Karpas-422 (cell line): ENCODE measurements at regions not wholly inside any gene's neighbourhood (a gene's known extent, or its start where the extent isn't known, plus 50 kb on each side); places are given as distances from the start of the nearest gene placed in this dataset.

Source experiments
- DNase-seq: peaks from one replicate; pipeline ENCODE4 v3.0.0-alpha.2; 2015
- H2AFZ ChIP-seq: fragments of 200-600 bp; sonication (generic); 2 replicates; pipeline ENCODE4 v1.6.1; 2014; ENCODE audit warnings: antibody characterized with exemption, low read length, mixed read lengths
- H3K27ac ChIP-seq: fragments of 200-600 bp; sonication (generic); 2 replicates; pipeline ENCODE4 v1.5.1; 2014; ENCODE audit warnings: mild to moderate bottlenecking, low read length, moderate library complexity
- H3K27me3 ChIP-seq: fragments of 200-600 bp; sonication (generic); 2 replicates; pipeline ENCODE4 v1.6.1; 2014; ENCODE audit warnings: low read length, mixed read lengths
- H3K36me3 ChIP-seq: fragments of 200-600 bp; sonication (generic); 2 replicates; pipeline ENCODE4 v1.6.1; 2014; ENCODE audit warnings: low read length, mixed read lengths; ENCODE audit not compliant: insufficient read depth
- H3K4me1 ChIP-seq: fragments of 200-600 bp; sonication (generic); 2 replicates; pipeline ENCODE4 v1.6.1; 2014; ENCODE audit warnings: mild to moderate bottlenecking, low read length, mixed read lengths
- H3K4me2 ChIP-seq: fragments of 200-600 bp; sonication (generic); 2 replicates; pipeline ENCODE4 v1.6.1; 2014; ENCODE audit warnings: low read length, low read depth, mild to moderate bottlenecking; ENCODE audit not compliant: poor library complexity, severe bottlenecking
- H3K4me3 ChIP-seq: fragments of 200-600 bp; sonication (generic); 2 replicates; pipeline ENCODE4 v1.5.1; 2014; ENCODE audit warnings: mild to moderate bottlenecking, antibody characterized with exemption, low read length, mixed read lengths
- H3K79me2 ChIP-seq: fragments of 200-600 bp; sonication (generic); 2 replicates; pipeline ENCODE4 v1.6.1; 2014; ENCODE audit warnings: mild to moderate bottlenecking, low read length, mixed read lengths
- H3K9ac ChIP-seq: fragments of 200-600 bp; sonication (generic); 2 replicates; pipeline ENCODE4 v1.6.0; 2014; ENCODE audit warnings: low read length
- H3K9me2 ChIP-seq: fragments of 200-600 bp; sonication (generic), shearing (Covaris generic); replicated peaks from 2 replicates; pipeline ENCODE4 v1.6.0; 2014; ENCODE audit warnings: mild to moderate bottlenecking, low read length, moderate library complexity; ENCODE audit not compliant: insufficient read depth
- H3K9me3 ChIP-seq: fragments of 300-700, 200-600 bp; sonication (generic); 2 replicates; pipeline ENCODE4 v1.6.1; 2014; ENCODE audit warnings: low read length, mixed read lengths
- H4K20me1 ChIP-seq: fragments of 200-600 bp; sonication (generic); 2 replicates; pipeline ENCODE4 v1.6.1; 2014; ENCODE audit warnings: mild to moderate bottlenecking, antibody characterized with exemption, low read length, low read depth; ENCODE audit not compliant: insufficient read depth

GRCh38 chr3:188084752-188085583, 69.0 kb upstream of the LPP start:
- peak overlapping the region; percentile 84 for H3K27ac ChIP-seq
- no peaks in the 10 kb centered on the region for H3K79me2 ChIP-seq
- H3K9me3 ChIP-seq = peaks cover 5% of the 10 kb centered on the region
- peak overlapping the region; percentile 38 for H3K9ac ChIP-seq
- H3K27me3 ChIP-seq = no peaks in the 10 kb centered on the region
- no peaks in the 10 kb centered on the region for H3K9me2 ChIP-seq
- peaks cover 68% of the 10 kb centered on the region for H3K4me1 ChIP-seq
- no peaks in the 10 kb centered on the region for H4K20me1 ChIP-seq
- H3K4me3 ChIP-seq = peak overlapping the region; percentile 10; the same call in 1 of the 2 replicates
- peak; percentile 71 for DNase-seq
- H2AFZ ChIP-seq = peak overlapping the region; percentile 54
- peak overlapping the region; percentile 49 for H3K4me2 ChIP-seq
- H3K36me3 ChIP-seq = no peaks in the 10 kb centered on the region

- H4K20me1 ChIP-seq = no peaks in the 10 kb centered on the region
- peaks cover 69% of the 10 kb centered on the region for H3K4me1 ChIP-seq
- H3K4me3 ChIP-seq = peak overlapping the region; percentile 10; the same call in 1 of the 2 replicates
- H3K36me3 ChIP-seq = no peaks in the 10 kb centered on the region
- H3K27ac ChIP-seq = peak overlapping the region; percentile 84
- H3K9me2 ChIP-seq = no peaks in the 10 kb centered on the region
- peak overlapping the region; percentile 38 for H3K9ac ChIP-seq
- H2AFZ ChIP-seq = peak overlapping the region; percentile 54
- H3K9me3 ChIP-seq = no peaks in the 10 kb centered on the region
- no peaks in the 10 kb centered on the region for H3K27me3 ChIP-seq
- H3K79me2 ChIP-seq = no peaks in the 10 kb centered on the region
- peak overlapping the region; percentile 49 for H3K4me2 ChIP-seq
- DNase-seq = peak; percentile 81
Observed at GRCh38 chr3:188085584-188086560, 68.1 kb upstream of the LPP start.

GRCh38 chr3:188088948-188089685, 64.8 kb upstream of the LPP start:
- Histone ChIP-seq H3K9ac (peak overlapping the region; percentile 17; the same call in 1 of the 2 replicates), H3K4me2 (peak overlapping the region; percentile 3), H2AFZ (0 out of 2 replicates have a peak overlapping the region, but pooled peaks have one; percentile 22), H3K4me1 (peaks cover 76% of the 10 kb centered on the region), H3K36me3 (no peaks in the 10 kb centered on the region), H3K79me2 (no peaks in the 10 kb centered on the region), H3K9me3 (no peaks in the 10 kb centered on the region), H3K27ac (peak overlapping the region; percentile 84; the same call in 1 of the 2 replicates), H3K4me3 (no peak overlapping the region), H4K20me1 (no peaks in the 10 kb centered on the region), H3K27me3 (no peaks in the 10 kb centered on the region), H3K9me2 (no peaks in the 10 kb centered on the region)
- no peak for DNase-seq

GRCh38 chr3:188090620-188091309, 63.2 kb upstream of the LPP start:
- H3K9me2 ChIP-seq = no peaks in the 10 kb centered on the region
- H3K9ac ChIP-seq = no peak overlapping the region
- H3K27me3 ChIP-seq = no peaks in the 10 kb centered on the region
- H3K4me1 ChIP-seq = peaks cover 60% of the 10 kb centered on the region
- no peaks in the 10 kb centered on the region for H3K79me2 ChIP-seq
- H3K9me3 ChIP-seq = no peaks in the 10 kb centered on the region
- DNase-seq = no peak
- no peak overlapping the region for H2AFZ ChIP-seq
- H3K36me3 ChIP-seq = no peaks in the 10 kb centered on the region
- no peaks in the 10 kb centered on the region for H4K20me1 ChIP-seq
- H3K4me2 ChIP-seq = no peak overlapping the region
- no peak overlapping the region for H3K27ac ChIP-seq
- no peak overlapping the region for H3K4me3 ChIP-seq

GRCh38 chr3:188091746-188092145, 62.2 kb upstream of the LPP start:
- no peaks in the 10 kb centered on the region for H3K9me2 ChIP-seq
- H3K9me3 ChIP-seq = no peaks in the 10 kb centered on the region
- no peak overlapping the region for H3K27ac ChIP-seq
- no peak overlapping the region for H3K4me3 ChIP-seq
- H3K9ac ChIP-seq = no peak overlapping the region
- H2AFZ ChIP-seq = no peak overlapping the region
- DNase-seq = no peak
- no peaks in the 10 kb centered on the region for H3K27me3 ChIP-seq
- H3K79me2 ChIP-seq = no peaks in the 10 kb centered on the region
- H3K36me3 ChIP-seq = no peaks in the 10 kb centered on the region
- no peak overlapping the region for H3K4me2 ChIP-seq
- peaks cover 50% of the 10 kb centered on the region for H3K4me1 ChIP-seq
- no peaks in the 10 kb centered on the region for H4K20me1 ChIP-seq

- Histone ChIP-seq H3K27me3 (no peaks in the 10 kb centered on the region), H3K4me2 (no peak overlapping the region), H3K9me2 (no peaks in the 10 kb centered on the region), H3K4me1 (peaks cover 47% of the 10 kb centered on the region), H3K4me3 (no peak overlapping the region), H4K20me1 (no peaks in the 10 kb centered on the region), H3K9ac (no peak overlapping the region), H3K27ac (no peak overlapping the region), H3K79me2 (no peaks in the 10 kb centered on the region), H3K36me3 (no peaks in the 10 kb centered on the region), H3K9me3 (no peaks in the 10 kb centered on the region), H2AFZ (peak overlapping the region; percentile 15; the same call in 1 of the 2 replicates)
- peak; percentile 57 for DNase-seq
Observed at GRCh38 chr3:188092648-188093047, 61.3 kb upstream of the LPP start.

GRCh38 chr3:188095431-188095830, 58.5 kb upstream of the LPP start:
- H3K9ac ChIP-seq = no peak overlapping the region
- no peaks in the 10 kb centered on the region for H3K79me2 ChIP-seq
- DNase-seq = no peak
- H3K36me3 ChIP-seq = no peaks in the 10 kb centered on the region; the same call in 1 of the 2 replicates
- no peaks in the 10 kb centered on the region for H4K20me1 ChIP-seq
- peaks cover 37% of the 10 kb centered on the region for H3K4me1 ChIP-seq
- H3K27ac ChIP-seq = no peak overlapping the region
- H2AFZ ChIP-seq = no peak overlapping the region
- H3K9me3 ChIP-seq = no peaks in the 10 kb centered on the region
- H3K27me3 ChIP-seq = no peaks in the 10 kb centered on the region
- H3K4me2 ChIP-seq = no peak overlapping the region
- no peaks in the 10 kb centered on the region for H3K9me2 ChIP-seq
- no peak overlapping the region for H3K4me3 ChIP-seq
